Kidney (tissue), 13 donors: ENCODE measurements at regions not wholly inside any gene's neighbourhood (a gene's known extent, or its start where the extent isn't known, plus 50 kb on each side); places are given as distances from the start of the nearest gene placed in this dataset.

Experiments used
- DNase-seq, 5 donors: peaks; one replicate each; pipeline ENCODE4 v3.0.0-alpha.2; 2013 to 2020
- FAIRE-seq: peaks from 2 replicates; lab custom pipeline; 2012; peaks lifted over from hg19 to GRCh38; lab: Jason Lieb, UNC
- H3K27ac ChIP-seq, 2 donors: one replicate each; pipeline ENCODE4 v1.7.0; 2013; ENCODE audit warnings: low read depth in 2 of 2, low read length in 2 of 2, inconsistent platforms in 1 of 2
- H3K27me3 ChIP-seq: one replicate; pipeline ENCODE4 v1.7.1; 2013; ENCODE audit warnings: low read length, inconsistent platforms; ENCODE audit not compliant: control insufficient read depth, insufficient read depth
- H3K36me3 ChIP-seq, 3 donors: one replicate each; pipeline versions ENCODE4 v1.7.0 to v1.7.1; 2013; ENCODE audit warnings: low read length in 3 of 3, control low read depth in 1 of 3, inconsistent platforms in 1 of 3; ENCODE audit not compliant: insufficient read depth in 3 of 3, control insufficient read depth in 2 of 3
- H3K4me1 ChIP-seq, 3 donors: one replicate each; pipeline versions ENCODE4 v1.7.0 to v1.7.1; 2013; ENCODE audit warnings: low read length in 3 of 3, inconsistent platforms in 1 of 3, low read depth in 1 of 3; ENCODE audit not compliant: control insufficient read depth in 2 of 3, insufficient read depth in 2 of 3
- H3K4me3 ChIP-seq, 3 donors: one replicate each; pipeline versions ENCODE4 v1.7.0 to v1.8.1; 2013; ENCODE audit warnings: low read length in 3 of 3, control low read depth in 1 of 3, inconsistent platforms in 1 of 3
- H3K9ac ChIP-seq, 3 donors: one replicate each; pipeline versions ENCODE4 v1.7.0 to v1.7.1; 2013; ENCODE audit warnings: low read length in 3 of 3, control low read depth in 1 of 3, inconsistent platforms in 1 of 3
- H3K9me3 ChIP-seq, 3 donors: one replicate each; pipeline versions ENCODE4 v1.7.0 to v1.7.1; 2013; ENCODE audit warnings: low read length in 3 of 3, control low read depth in 1 of 3, inconsistent platforms in 1 of 3; ENCODE audit not compliant: control insufficient read depth in 2 of 3, insufficient read depth in 1 of 3
- CTCF ChIP-seq: IDR thresholded peaks from 3 replicates; pipeline ENCODE4 v1.5.1; 2012; ENCODE audit warnings: mild to moderate bottlenecking, moderate library complexity, borderline replicate concordance; ENCODE audit not compliant: insufficient read depth; ENCODE audit errors: extremely low read depth
- intact Hi-C: fragments of 100-400 bp; cut with DNase I; formaldehyde crosslinking; loops from one replicate; pipeline ENCODE4 v1.11.1; 2022
- donor health status: control.
- donor health status: control.
- donor health status: control.
- donor health status: control.
- donor health status: control.
- donor health status: DM: yes; HTN: yes; CAD: no.
- donor health status: Normal renal cell carcinoma (clear cell type).

DNA sequence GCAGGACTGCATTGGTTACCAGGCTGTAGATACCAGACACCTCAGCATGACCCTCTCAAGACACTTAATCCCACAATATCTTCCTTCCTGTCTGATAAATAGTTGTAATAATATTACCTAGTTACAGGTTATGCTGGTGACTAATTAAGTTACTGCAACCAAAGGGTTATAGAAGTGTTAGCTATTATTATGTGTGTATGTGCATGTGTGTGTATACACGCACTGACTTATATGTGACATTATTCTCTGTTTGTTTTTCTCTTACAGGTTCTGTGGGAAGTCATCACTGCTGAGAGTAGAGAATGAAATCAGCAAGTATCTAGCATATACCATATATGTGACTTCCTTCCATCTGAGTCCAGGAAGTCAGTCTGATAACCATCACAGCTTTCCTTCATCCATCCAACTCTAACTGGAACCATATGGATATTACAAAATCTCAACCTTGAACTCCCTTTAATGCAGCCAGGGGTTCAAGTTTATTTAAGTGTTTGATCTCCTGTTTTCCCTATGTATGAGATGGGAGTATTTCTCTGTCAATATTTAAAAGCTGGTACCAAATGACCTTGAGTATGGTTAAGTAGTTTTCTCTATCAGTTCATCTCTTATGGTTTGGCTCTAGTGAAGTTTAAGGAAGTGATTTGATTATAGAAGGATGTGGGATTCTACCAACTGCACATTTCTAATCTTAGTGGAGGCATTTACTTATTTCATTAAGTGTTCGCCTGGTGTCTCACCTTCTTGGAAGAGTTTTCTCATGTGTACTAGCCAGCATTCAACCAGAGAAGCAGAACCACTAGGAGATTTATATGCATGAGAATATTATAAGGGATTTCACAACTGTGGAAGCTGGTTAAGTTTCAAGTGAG lies 313.2 kb downstream of the HIVEP2 start:
- DNase-seq = no peak
- no peak for TF ChIP-seq CTCF
- no peak overlapping the region for H3K27ac ChIP-seq
- no peak overlapping the region for H3K4me3 ChIP-seq
- H3K9ac ChIP-seq = no peak overlapping the region
- H3K27me3 ChIP-seq = no peaks in the 10 kb centered on the region
- no peaks in the 10 kb centered on the region for H3K36me3 ChIP-seq
- FAIRE-seq = no peak
- H3K4me1 ChIP-seq = no peaks in the 10 kb centered on the region
- intact Hi-C loops = no loop called here
- no peaks in the 10 kb centered on the region for H3K9me3 ChIP-seq

DNA sequence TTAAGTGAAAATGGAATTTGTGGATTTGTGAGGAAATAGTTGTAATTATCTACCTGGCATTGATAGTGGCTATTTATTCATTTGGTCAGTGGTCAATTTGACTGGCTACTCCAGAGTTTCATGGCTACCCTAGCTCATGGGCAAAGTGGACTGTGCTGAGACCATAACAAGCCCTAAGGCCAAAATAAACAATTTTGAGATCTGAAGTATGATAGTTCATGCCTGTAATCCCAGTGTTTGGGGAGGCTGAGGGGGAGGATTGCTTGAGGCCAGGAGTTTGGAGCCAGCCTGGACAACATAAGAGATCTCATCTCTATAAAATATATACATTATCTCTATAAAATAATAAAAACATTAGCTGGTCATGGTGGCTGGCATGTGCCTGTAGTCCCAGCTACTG lies 311.7 kb downstream of the HIVEP2 start:
- no peak for FAIRE-seq
- intact Hi-C loops = no loop called here
- H3K27ac ChIP-seq = no peak overlapping the region

DNA sequence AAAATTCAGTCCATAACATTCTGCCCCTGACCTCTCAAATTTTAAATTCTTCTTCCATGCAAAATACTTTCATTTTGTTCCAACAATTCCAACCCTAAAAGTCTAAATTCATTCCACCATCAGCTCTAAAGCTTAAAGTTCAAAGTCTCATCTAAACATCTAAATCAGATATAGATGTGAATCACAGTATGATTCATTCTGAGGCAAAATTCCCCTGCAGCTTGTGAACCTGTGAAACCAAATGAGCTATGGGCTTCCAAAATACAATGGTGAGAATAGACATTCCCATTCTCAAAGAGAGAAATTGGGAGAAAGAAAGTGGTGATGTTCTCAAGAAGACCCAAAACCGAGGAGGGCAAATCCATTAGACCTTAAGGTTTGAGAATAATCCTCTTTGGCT lies 309.8 kb downstream of the HIVEP2 start:
- H3K27ac ChIP-seq = no peak overlapping the region
- no peaks in the 10 kb centered on the region for H3K9me3 ChIP-seq
- H3K4me3 ChIP-seq = no peak overlapping the region
- no peak for DNase-seq
- no peaks in the 10 kb centered on the region for H3K36me3 ChIP-seq
- H3K27me3 ChIP-seq = no peaks in the 10 kb centered on the region
- no peak for FAIRE-seq
- H3K4me1 ChIP-seq = no peaks in the 10 kb centered on the region
- H3K9ac ChIP-seq = no peak overlapping the region
- intact Hi-C loops = no loop called here
- no peak for TF ChIP-seq CTCF

More for the DNA sequence above, 311.7 kb downstream of the HIVEP2 start:
- H3K27me3 ChIP-seq = no peaks in the 10 kb centered on the region
- H3K9ac ChIP-seq = no peak overlapping the region
- H3K4me1 ChIP-seq = no peaks in the 10 kb centered on the region
- H3K36me3 ChIP-seq = no peaks in the 10 kb centered on the region
- no peak for TF ChIP-seq CTCF
- no peak for DNase-seq
- H3K4me3 ChIP-seq = no peak overlapping the region
- H3K9me3 ChIP-seq = no peaks in the 10 kb centered on the region
